HFF-Myc (cell line): ENCODE measurements at regions not wholly inside any gene's neighbourhood (a gene's known extent, or its start where the extent isn't known, plus 50 kb on each side); places are given as distances from the start of the nearest gene placed in this dataset.

Experiments used
- DNase-seq: peaks from one replicate; pipeline ENCODE4 v3.0.0-alpha.2; 2011; ENCODE audit warnings: low read depth; ENCODE audit errors: extremely low read depth
- H3K4me3 ChIP-seq: replicated peaks from 2 replicates; pipeline ENCODE4 v1.5.1; 2011; ENCODE audit warnings: low read depth, mild to moderate bottlenecking, control low read depth, low read length
- CTCF ChIP-seq: IDR thresholded peaks from 2 replicates; pipeline ENCODE4 v1.5.1; 2012; ENCODE audit warnings: mild to moderate bottlenecking, low read depth, low read length, control low read depth; ENCODE audit errors: missing control alignments

- DNase-seq = no peak
- no peak for TF ChIP-seq CTCF
- no peak overlapping the region for H3K4me3 ChIP-seq
Observed at GRCh38 chr9:134272302-134273023, 53.8 kb upstream of the RXRA start.

GRCh38 chr9:134273647-134274046 lies 52.6 kb upstream of the RXRA start:
- no peak for DNase-seq
- no peak for TF ChIP-seq CTCF
- no peak overlapping the region for H3K4me3 ChIP-seq

GRCh38 chr9:134275375-134275774 lies 50.9 kb upstream of the RXRA start:
- no peak for TF ChIP-seq CTCF
- no peak overlapping the region for H3K4me3 ChIP-seq
- DNase-seq = no peak

GRCh38 chr9:134276453-134277245 lies 49.6 kb upstream of the RXRA start:
- no peak for DNase-seq
- no peak overlapping the region for H3K4me3 ChIP-seq
- no peak for TF ChIP-seq CTCF
